HL-60 (cell line): ENCODE measurements at regions not wholly inside any gene's neighbourhood (a gene's known extent, or its start where the extent isn't known, plus 50 kb on each side); places are given as distances from the start of the nearest gene placed in this dataset.

Experiments
- CTCF ChIP-seq: IDR thresholded peaks from one replicate; pipeline ENCODE4 v1.5.1; 2011; ENCODE audit warnings: low read length, control low read depth, inconsistent platforms; ENCODE audit not compliant: insufficient read depth
- GABPA ChIP-seq: IDR thresholded peaks from 2 replicates; pipeline ENCODE4 v1.6.1; 2012; ENCODE audit warnings: low read depth
- POLR2AphosphoS5 ChIP-seq: IDR thresholded peaks from 2 replicates; pipeline ENCODE4 v1.6.1; 2012; ENCODE audit warnings: low read depth
- REST ChIP-seq: IDR thresholded peaks from 2 replicates; pipeline ENCODE4 v1.6.1; 2012; ENCODE audit warnings: low read depth; ENCODE audit not compliant: insufficient replicate concordance

GRCh38 chr2:101597347-101597944, 100.1 kb upstream of the MAP4K4 start:
- TF ChIP-seq POLR2AphosphoS5 (no peak), CTCF (no peak), REST (no peak), GABPA (no peak)
